ENCODE measurements at regions not wholly inside any gene's neighbourhood (a gene's known extent, or its start where the extent isn't known, plus 50 kb on each side); places are given as distances from the start of the nearest gene placed in this dataset.

GRCh38 chr6:95856876-95857364 is 158.9 kb upstream of the FUT9 start:
- TF ChIP-seq, protein P1, sequence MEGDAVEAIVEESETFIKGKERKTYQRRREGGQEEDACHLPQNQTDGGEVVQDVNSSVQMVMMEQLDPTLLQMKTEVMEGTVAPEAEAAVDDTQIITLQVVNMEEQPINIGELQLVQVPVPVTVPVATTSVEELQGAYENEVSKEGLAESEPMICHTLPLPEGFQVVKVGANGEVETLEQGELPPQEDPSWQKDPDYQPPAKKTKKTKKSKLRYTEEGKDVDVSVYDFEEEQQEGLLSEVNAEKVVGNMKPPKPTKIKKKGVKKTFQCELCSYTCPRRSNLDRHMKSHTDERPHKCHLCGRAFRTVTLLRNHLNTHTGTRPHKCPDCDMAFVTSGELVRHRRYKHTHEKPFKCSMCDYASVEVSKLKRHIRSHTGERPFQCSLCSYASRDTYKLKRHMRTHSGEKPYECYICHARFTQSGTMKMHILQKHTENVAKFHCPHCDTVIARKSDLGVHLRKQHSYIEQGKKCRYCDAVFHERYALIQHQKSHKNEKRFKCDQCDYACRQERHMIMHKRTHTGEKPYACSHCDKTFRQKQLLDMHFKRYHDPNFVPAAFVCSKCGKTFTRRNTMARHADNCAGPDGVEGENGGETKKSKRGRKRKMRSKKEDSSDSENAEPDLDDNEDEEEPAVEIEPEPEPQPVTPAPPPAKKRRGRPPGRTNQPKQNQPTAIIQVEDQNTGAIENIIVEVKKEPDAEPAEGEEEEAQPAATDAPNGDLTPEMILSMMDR (IDR thresholded peaks at IDR 0.05) = no peak
- no peak for TF ChIP-seq POLR2A (IDR thresholded peaks at IDR 0.05)
